ENCODE measurements at regions not wholly inside any gene's neighbourhood (a gene's known extent, or its start where the extent isn't known, plus 50 kb on each side); places are given as distances from the start of the nearest gene placed in this dataset.

- Histone ChIP-seq H3K27me3 (ENCODE audit: control insufficient read depth in 2 of 2, insufficient read depth in 2 of 2, low read length in 2 of 2) (no peaks in the 10 kb centered on the region), H3K27ac (ENCODE audit: low read depth in 1 of 2, low read length in 2 of 2) (no peak overlapping the region), H3K4me3 (replicated peaks in 1 of 3; ENCODE audit: low read depth in 2 of 3, low read length in 3 of 3) (no peak overlapping the region), H3K36me3 (replicated peaks in 1 of 2; ENCODE audit: control insufficient read depth in 1 of 2, insufficient read depth in 2 of 2, low read length in 2 of 2) (no peaks in the 10 kb centered on the region), H3K4me2 (replicated peaks; ENCODE audit: extremely low read depth, low read length, poor library complexity, severe bottlenecking) (no peak overlapping the region), H4K20me1 (ENCODE audit: insufficient read depth, low read length) (no peaks in the 10 kb centered on the region), H3K9ac (ENCODE audit: insufficient read depth, low read length, poor library complexity, severe bottlenecking) (no peak overlapping the region), H3K79me2 (ENCODE audit: insufficient read depth, low read length) (no peaks in the 10 kb centered on the region), H2AFZ (ENCODE audit: insufficient read depth, low read depth, low read length, poor library complexity, severe bottlenecking) (no peak overlapping the region), H3K4me1 (ENCODE audit: control insufficient read depth in 1 of 2, insufficient read depth in 2 of 2, low read length in 2 of 2) (no peaks in the 10 kb centered on the region), H3K9me3 (replicated peaks in 1 of 2; ENCODE audit: control insufficient read depth in 1 of 2, insufficient read depth in 1 of 2, low read length in 2 of 2) (peaks cover 4 to 14% of the 10 kb centered on the region in 2 donors)
- DNase-seq, result no peak
- Mint-ChIP-seq H3K36me3 (no peaks in the 10 kb centered on the region), H3K27ac (no peak overlapping the region), H3K4me3 (no peak overlapping the region), H3K9me3 (peaks cover 2 to 12% (median 6%) of the 10 kb centered on the region in 7 donors), H3K27me3 (ENCODE audit: low read depth in 3 of 3) (peaks cover 3 to 15% (median 12%) of the 10 kb centered on the region in 3 donors), H3K4me1 (no peaks in the 10 kb centered on the region)
- no peak for TF ChIP-seq CTCF (IDR thresholded peaks at IDR 0.05)
- WGBS (ENCODE audit: insufficient coverage), result 69% methylated on average over 12 of the region's 12 CpGs
- intact Hi-C loops (cut with micrococcal nuclease), result no loop called here
Observed at GRCh38 chr17:79678736-79679255, 51.9 kb upstream of the ENPP7 start.

- H3K27me3 Mint-ChIP-seq (ENCODE audit: low read depth in 3 of 3), result peaks cover 6 to 16% (median 9%) of the 10 kb centered on the region in 3 donors
- H3K9me3 Mint-ChIP-seq, result peaks cover 5 to 18% (median 12%) of the 10 kb centered on the region in 7 donors
- no peaks in the 10 kb centered on the region for H3K4me1 Mint-ChIP-seq
- H3K36me3 Mint-ChIP-seq, result no peaks in the 10 kb centered on the region
- H3K4me3 ChIP-seq (replicated peaks in 1 of 3; ENCODE audit: low read depth in 2 of 3, low read length in 3 of 3), result no peak overlapping the region
- H3K27ac Mint-ChIP-seq, result no peak overlapping the region
- H3K79me2 ChIP-seq (ENCODE audit: insufficient read depth, low read length), result no peaks in the 10 kb centered on the region
- no peak overlapping the region for H3K27ac ChIP-seq (ENCODE audit: low read depth in 1 of 2, low read length in 2 of 2)
- no peak overlapping the region for H3K9ac ChIP-seq (ENCODE audit: insufficient read depth, low read length, poor library complexity, severe bottlenecking)
- H3K4me2 ChIP-seq (replicated peaks; ENCODE audit: extremely low read depth, low read length, poor library complexity, severe bottlenecking), result no peak overlapping the region
- no peaks in the 10 kb centered on the region for H3K27me3 ChIP-seq (ENCODE audit: control insufficient read depth in 2 of 2, insufficient read depth in 2 of 2, low read length in 2 of 2)
- H4K20me1 ChIP-seq (ENCODE audit: insufficient read depth, low read length), result no peaks in the 10 kb centered on the region
- H3K4me3 Mint-ChIP-seq, result no peak overlapping the region
- TF ChIP-seq CTCF (IDR thresholded peaks at IDR 0.05), result no peak
- no peaks in the 10 kb centered on the region for H3K4me1 ChIP-seq (ENCODE audit: control insufficient read depth in 1 of 2, insufficient read depth in 2 of 2, low read length in 2 of 2)
- intact Hi-C loops (cut with micrococcal nuclease), result no loop called here
- peaks cover 10 to 19% of the 10 kb centered on the region in 2 donors for H3K9me3 ChIP-seq (replicated peaks in 1 of 2; ENCODE audit: control insufficient read depth in 1 of 2, insufficient read depth in 1 of 2, low read length in 2 of 2)
- no peaks in the 10 kb centered on the region for H3K36me3 ChIP-seq (replicated peaks in 1 of 2; ENCODE audit: control insufficient read depth in 1 of 2, insufficient read depth in 2 of 2, low read length in 2 of 2)
- no peak overlapping the region for H2AFZ ChIP-seq (ENCODE audit: insufficient read depth, low read depth, low read length, poor library complexity, severe bottlenecking)
- WGBS (ENCODE audit: insufficient coverage), result 91% methylated on average over 14 of the region's 16 CpGs
- no peak for DNase-seq
Observed at GRCh38 chr17:79678091-79678735, 52.5 kb upstream of the ENPP7 start.

All from CD14-positive monocyte (primary cell).